HG03520 (cell line): ENCODE measurements at regions not wholly inside any gene's neighbourhood (a gene's known extent, or its start where the extent isn't known, plus 50 kb on each side); places are given as distances from the start of the nearest gene placed in this dataset.
A peak's percentile ranks its signal among the peaks of the same experiment; 100 is the strongest.
"Not testable (repeated sequence)": the region's sequence is repeated elsewhere in the genome, so short reads cannot be mapped to it uniquely, and the experiment has no call there.

Experiments used
- ATAC-seq: cut with Tn5 transposase; IDR thresholded peaks from one replicate; pipeline ENCODE4 v1.9.1; 2021; ENCODE audit warnings: mild to moderate bottlenecking, moderate library complexity; ENCODE audit not compliant: unreplicated experiment

- no peak for ATAC-seq
These were observed 322.5 kb downstream of the CHL1 start for GRCh38 chr3:519026-519425.

GRCh38 chr3:522888-523287 lies 326.3 kb downstream of the CHL1 start:
- ATAC-seq = no peak

GRCh38 chr3:525415-525814 lies 328.9 kb downstream of the CHL1 start:
- no peak for ATAC-seq

GRCh38 chr3:535566-536416 lies 339.2 kb downstream of the CHL1 start:
- no peak for ATAC-seq

- no peak for ATAC-seq
These were observed 339.9 kb downstream of the CHL1 start for GRCh38 chr3:536417-536813.

GRCh38 chr3:541062-541801 lies 344.7 kb downstream of the CHL1 start:
- no peak for ATAC-seq

- no peak for ATAC-seq
These were observed 345.5 kb downstream of the CHL1 start for GRCh38 chr3:542021-542420.

- no peak for ATAC-seq
These were observed 353.1 kb downstream of the CHL1 start for GRCh38 chr3:549636-550035.

GRCh38 chr3:550471-550870 lies 353.9 kb downstream of the CHL1 start:
- no peak for ATAC-seq

- peak; percentile 97 for ATAC-seq
These were observed 361.4 kb downstream of the CHL1 start for GRCh38 chr3:557972-558371.

- ATAC-seq = no peak
These were observed 371.1 kb downstream of the CHL1 start for GRCh38 chr3:567488-568185.

GRCh38 chr3:579529-579928 lies 383.0 kb downstream of the CHL1 start:
- ATAC-seq = not testable (repeated sequence)

- ATAC-seq = not testable (repeated sequence)
These were observed 392.5 kb downstream of the CHL1 start for GRCh38 chr3:589066-589465.

GRCh38 chr3:597304-597703 lies 400.7 kb downstream of the CHL1 start:
- not testable (repeated sequence) for ATAC-seq

GRCh38 chr3:597746-598145 lies 401.2 kb downstream of the CHL1 start:
- not testable (repeated sequence) for ATAC-seq

GRCh38 chr3:607480-607879 lies 410.9 kb downstream of the CHL1 start:
- ATAC-seq = not testable (repeated sequence)

GRCh38 chr3:621714-622113 lies 425.2 kb downstream of the CHL1 start:
- ATAC-seq = no peak

- no peak for ATAC-seq
These were observed 425.8 kb downstream of the CHL1 start for GRCh38 chr3:622314-622713.

GRCh38 chr3:623914-624545 lies 427.5 kb downstream of the CHL1 start:
- no peak for ATAC-seq

GRCh38 chr3:632571-633170 lies 436.1 kb downstream of the CHL1 start:
- peak; percentile 79 for ATAC-seq

GRCh38 chr3:634511-634910 lies 437.9 kb downstream of the CHL1 start:
- no peak for ATAC-seq
